ENCODE measurements at regions not wholly inside any gene's neighbourhood (a gene's known extent, or its start where the extent isn't known, plus 50 kb on each side); places are given as distances from the start of the nearest gene placed in this dataset.

DNA sequence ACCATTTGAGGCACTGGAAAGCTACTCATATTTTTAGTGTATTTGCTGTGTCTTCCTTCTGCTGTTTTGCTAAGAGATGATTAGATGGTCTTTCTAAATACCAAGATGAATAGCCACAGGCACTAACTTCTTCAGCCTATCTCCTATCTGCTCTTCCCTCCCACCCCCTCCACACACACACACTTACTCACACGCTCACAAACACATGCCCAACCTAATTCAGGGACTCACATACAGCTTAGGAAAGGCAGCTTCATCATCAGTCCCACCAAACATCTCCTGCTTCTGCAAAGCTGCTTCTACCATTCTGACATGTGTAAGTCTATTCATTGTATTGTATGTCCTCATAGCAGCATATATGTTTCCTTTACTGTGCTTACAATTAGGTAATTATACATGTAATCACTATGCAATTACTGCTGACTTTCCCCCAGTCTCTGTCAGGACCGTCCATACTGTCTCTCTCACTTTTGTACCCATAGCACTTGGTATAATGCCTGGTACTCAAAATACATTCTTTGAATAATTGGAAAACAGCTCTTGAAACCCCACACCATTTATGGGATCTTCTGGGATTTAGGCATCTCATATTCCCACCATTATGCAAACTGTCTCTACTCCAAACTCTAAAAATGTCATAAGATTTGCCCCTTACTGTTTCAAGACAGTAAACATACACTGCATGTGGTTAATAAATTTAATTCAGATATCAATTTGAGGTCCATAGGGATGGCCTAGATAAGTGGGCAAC is 83.3 kb upstream of the HIF1A start:
- Histone ChIP-seq H3K9me3 (ENCODE audit: insufficient read depth in 2 of 2, low read depth in 1 of 2, low read length in 1 of 2) (no peaks in the 10 kb centered on the region), H2BK120ac (replicated peaks; ENCODE audit: low read depth, low read length) (no peak overlapping the region), H4K8ac (ENCODE audit: extremely low read depth, insufficient read depth, low read length) (no peak overlapping the region), H2AFZ (ENCODE audit: low read length) (no peak overlapping the region), H3K4me2 (ENCODE audit: insufficient read depth in 1 of 2, low read depth in 2 of 2, low read length in 2 of 2) (no peak overlapping the region), H3K14ac (ENCODE audit: insufficient read length) (no peak overlapping the region), H3K4ac (replicated peaks; ENCODE audit: insufficient read length, low read depth, low read length) (no peak overlapping the region), H2AK5ac (ENCODE audit: low read depth, low read length) (no peak overlapping the region), H3K56ac (replicated peaks; ENCODE audit: insufficient read length, low read depth, low read length) (no peak overlapping the region), H3K27me3 (replicated peaks in 1 of 4; ENCODE audit: control insufficient read depth in 3 of 4, extremely low read depth in 1 of 4, insufficient read depth in 3 of 4, low read length in 3 of 4) (no peaks in the 10 kb centered on the region), H3K23ac (ENCODE audit: insufficient read length) (no peak overlapping the region), H4K91ac (replicated peaks; ENCODE audit: insufficient read length, low read length) (no peak overlapping the region), H3K4me1 (replicated peaks in 1 of 4; ENCODE audit: control insufficient read depth in 3 of 4, insufficient read depth in 4 of 4, low read length in 3 of 4) (peaks cover 18 to 27% (median 24%) of the 10 kb centered on the region in 4 experiments), H2BK5ac (ENCODE audit: low read depth, low read length) (no peak overlapping the region), H4K5ac (ENCODE audit: insufficient read length, low read depth, low read length) (no peak overlapping the region), H2BK20ac (ENCODE audit: low read length) (no peak overlapping the region), H3K23me2 (ENCODE audit: low read depth, low read length) (no peaks in the 10 kb centered on the region; the same call in 1 of the 2 replicates), H4K20me1 (replicated peaks in 1 of 2; ENCODE audit: control insufficient read depth in 1 of 2, insufficient read depth in 2 of 2, low read length in 2 of 2) (no peaks in the 10 kb centered on the region), H3K36me3 (ENCODE audit: control insufficient read depth in 2 of 4, insufficient read depth in 4 of 4, low read length in 3 of 4) (no peaks in the 10 kb centered on the region), H2BK15ac (ENCODE audit: low read length) (no peak overlapping the region), H2BK12ac (ENCODE audit: low read depth, low read length) (no peak overlapping the region), H3K18ac (ENCODE audit: extremely low read depth, low read length) (no peak overlapping the region), H3K27ac (ENCODE audit: low read depth, low read length) (no peak overlapping the region), H3K4me3 (ENCODE audit: extremely low read depth in 1 of 4, insufficient read depth in 2 of 4, low read depth in 3 of 4, low read length in 4 of 4) (no peak overlapping the region), H3K79me2 (ENCODE audit: control insufficient read depth in 1 of 2, insufficient read depth in 2 of 2, low read length in 2 of 2) (no peaks in the 10 kb centered on the region), H3K9ac (replicated peaks in 1 of 4; ENCODE audit: extremely low read depth in 1 of 4, low read depth in 3 of 4, low read length in 3 of 4) (no peak overlapping the region), H3K79me1 (ENCODE audit: low read depth, low read length) (no peaks in the 10 kb centered on the region)
- WGBS, 2 experiments (ENCODE audit: extremely low coverage in 1 of 2, insufficient coverage in 1 of 2, insufficient read length in 1 of 2, insufficient replicate concordance in 2 of 2, low coverage in 1 of 2, low lambda C conversion rate in 2 of 2, missing lambda C conversion rate in 1 of 2) = 88 to 100% methylated on average over 1 to 2 of the region's 2 CpGs
- ChIA-PET CTCF (ENCODE audit: partially characterized antibody) (interaction anchor here (0.6 to 1.4 kb wide), 3 partner anchors 9 to 57 kb away, joined by 3 to 4 read pairs (median 3); no protein-coding TSS in a partner anchor), POLR2A (ENCODE audit: partially characterized antibody) (no interaction called here)
- TF ChIP-seq KDM4A (IDR thresholded peaks at IDR 0.05; ENCODE audit: low read depth, low read length, severe bottlenecking) (no peak), BRCA1 (IDR thresholded peaks at IDR 0.05; ENCODE audit: low read depth, low read length) (no peak), SIX5 (IDR thresholded peaks at IDR 0.05; ENCODE audit: low read depth, low read length) (no peak)
- DNase-seq (ENCODE audit: low read depth in 1 of 2, low spot score in 2 of 2) = no peak
- FAIRE-seq = no peak

All from H1 (cell line).